Endothelial cell of umbilical vein (primary cell): ENCODE measurements at regions not wholly inside any gene's neighbourhood (a gene's known extent, or its start where the extent isn't known, plus 50 kb on each side); places are given as distances from the start of the nearest gene placed in this dataset.

ENCODE experiments used
- BruUV-seq: library from RNA; stranded (reverse); fragments of 400-500 nt; replicated peaks from 2 replicates; lab custom pipeline; 2021; lab: Mats Ljungman, UMichigan
- CTCF ChIA-PET: fragments of 300-600, 350-600 bp; sonication (Branson Sonifier 250); formaldehyde crosslinking; loops from one replicate; lab custom pipeline; 2021; ENCODE audit warnings: antibody characterized with exemption, inconsistent platforms; lab: Charles Lee
- POLR2A ChIA-PET: fragments of 300-600, 350-600 bp; sonication (Branson Sonifier 250); formaldehyde crosslinking; loops from one replicate; lab custom pipeline; 2021; ENCODE audit warnings: antibody characterized with exemption, inconsistent platforms; lab: Charles Lee
- DNase-seq: peaks from one replicate; pipeline ENCODE4 v3.0.0-alpha.2; 2011; ENCODE audit warnings: low read depth, low spot score
- FAIRE-seq: peaks from 2 replicates; lab custom pipeline; 2011; peaks lifted over from hg19 to GRCh38; lab: Jason Lieb, UNC
- H2AFZ ChIP-seq: 2 replicates; pipeline ENCODE4 v1.6.0; 2012; ENCODE audit warnings: low read depth, low read length, control low read depth, inconsistent platforms
- H3K27ac ChIP-seq: 2 replicates; pipeline ENCODE4 v1.5.1; 2011; ENCODE audit warnings: low read depth, mild to moderate bottlenecking, control low read depth, low read length, moderate library complexity; ENCODE audit not compliant: insufficient read depth
- H3K27me3 ChIP-seq, 2 experiments: 2 replicates each; pipeline versions ENCODE4 v1.6.0 to v1.6.1; 2011; ENCODE audit warnings: low read length in 2 of 2, mixed read lengths in 1 of 2; ENCODE audit not compliant: control insufficient read depth in 2 of 2, insufficient read depth in 2 of 2
- H3K36me3 ChIP-seq, 2 experiments: 2 replicates in 1 of 2; 3 replicates in 1 of 2; pipeline ENCODE4 v1.5.1; 2011; ENCODE audit warnings: low read length in 2 of 2, mild to moderate bottlenecking in 1 of 2, moderate library complexity in 1 of 2; ENCODE audit not compliant: control insufficient read depth in 2 of 2, insufficient read depth in 2 of 2; ENCODE audit errors: extremely low read depth in 1 of 2
- H3K4me1 ChIP-seq: 3 replicates; pipeline ENCODE4 v1.5.1; 2011; ENCODE audit warnings: mild to moderate bottlenecking, low read length; ENCODE audit not compliant: control insufficient read depth, insufficient read depth; ENCODE audit errors: extremely low read depth
- H3K4me2 ChIP-seq: 2 replicates; pipeline ENCODE4 v1.6.1; 2011; ENCODE audit warnings: low read length, control low read depth, mixed read lengths; ENCODE audit not compliant: insufficient read depth
- H3K4me3 ChIP-seq, 3 experiments: fragments of 200-600 bp in 1 of 3; sonication (generic), shearing (Covaris generic) in 1 of 3; replicated peaks in 1 of 3; 2 replicates each; pipeline ENCODE4 v1.5.1; 2011 to 2016; ENCODE audit warnings: control low read depth in 3 of 3, low read length in 3 of 3, mild to moderate bottlenecking in 2 of 3, inconsistent platforms in 1 of 3, low read depth in 1 of 3, moderate library complexity in 1 of 3; ENCODE audit not compliant: insufficient read depth in 1 of 3
- H3K79me2 ChIP-seq: 2 replicates; pipeline ENCODE4 v1.6.0; 2012; ENCODE audit warnings: low read length, inconsistent platforms; ENCODE audit not compliant: control insufficient read depth, insufficient read depth
- H3K9ac ChIP-seq: replicated peaks from 2 replicates; pipeline ENCODE3; 2011; ENCODE audit warnings: low read length, control low read depth; ENCODE audit not compliant: insufficient read depth; ENCODE audit errors: extremely low read depth
- H3K9me1 ChIP-seq: replicated peaks from 3 replicates; pipeline ENCODE4 v1.6.0; 2011; ENCODE audit warnings: mild to moderate bottlenecking, low read length; ENCODE audit not compliant: control insufficient read depth, insufficient read depth; ENCODE audit errors: extremely low read depth
- H3K9me3 ChIP-seq: replicated peaks from 2 replicates; pipeline ENCODE4 v1.5.1; 2012; ENCODE audit warnings: low read length, inconsistent platforms; ENCODE audit not compliant: control insufficient read depth, insufficient read depth
- H4K20me1 ChIP-seq: replicated peaks from 2 replicates; pipeline ENCODE3; 2011; ENCODE audit warnings: mild to moderate bottlenecking, low read length; ENCODE audit not compliant: control insufficient read depth, insufficient read depth; ENCODE audit errors: extremely low read depth
- CTCF ChIP-seq, 2 donors: IDR thresholded peaks; 1 replicate in 1 of 2; 2 replicates in 1 of 2; pipeline ENCODE4 v1.5.1; 2011; ENCODE audit warnings: low read length in 2 of 2, mild to moderate bottlenecking in 2 of 2, moderate library complexity in 2 of 2, control low read depth in 1 of 2, inconsistent platforms in 1 of 2, low read depth in 1 of 2; ENCODE audit not compliant: insufficient read depth in 1 of 2; ENCODE audit errors: extremely low read depth in 1 of 2
- EZH2 ChIP-seq: IDR thresholded peaks from 2 replicates; pipeline ENCODE4 v1.6.1; 2012; ENCODE audit warnings: borderline replicate concordance, low read depth, mild to moderate bottlenecking, moderate library complexity, low read length, inconsistent platforms; ENCODE audit not compliant: severe bottlenecking
- FOS ChIP-seq: IDR thresholded peaks from 2 replicates; pipeline ENCODE4 v1.6.1; 2011; ENCODE audit warnings: mild to moderate bottlenecking, low read length, moderate library complexity, borderline replicate concordance; ENCODE audit not compliant: insufficient read depth
- GATA2 ChIP-seq: IDR thresholded peaks from 2 replicates; pipeline ENCODE4 v1.7.0; 2011; ENCODE audit warnings: low read depth, mild to moderate bottlenecking, moderate library complexity, mixed read lengths, low read length; ENCODE audit not compliant: insufficient read length, insufficient read depth
- JUN ChIP-seq: IDR thresholded peaks from 2 replicates; pipeline ENCODE4 v1.6.1; 2011; ENCODE audit warnings: borderline replicate concordance, low read depth; ENCODE audit not compliant: insufficient read length, insufficient read depth
- MYC ChIP-seq: IDR thresholded peaks from one replicate; pipeline ENCODE4 v1.6.1; 2011; ENCODE audit warnings: mild to moderate bottlenecking, low read depth, low read length
- POLR2A ChIP-seq: IDR thresholded peaks from 2 replicates; pipeline ENCODE4 v1.6.1; 2012; ENCODE audit warnings: low read depth, mild to moderate bottlenecking, control low read depth, low read length
- POLR2AphosphoS5 ChIP-seq: IDR thresholded peaks from 2 replicates; pipeline ENCODE4 v1.6.1; 2012; ENCODE audit warnings: low read depth, mild to moderate bottlenecking, control low read depth, low read length, moderate library complexity; ENCODE audit not compliant: insufficient read depth
- dilution Hi-C: fragments of 300-500 bp; cut with MboI; formaldehyde crosslinking; loops from one replicate; pipeline ENCODE4 v1.15.0; 2019; ENCODE audit warnings: low sequenced_read_pairs; ENCODE audit not compliant: extremely low pct_ligation_motif_present
- intact Hi-C: fragments of 100-400 bp; cut with micrococcal nuclease; formaldehyde crosslinking; loops from one replicate; pipeline ENCODE4 v1.10.0; 2022
- TF ChIP-seq, protein P1 (sequence below): IDR thresholded peaks from 2 replicates; pipeline ENCODE4 v1.6.1; 2011; ENCODE audit not compliant: insufficient read depth, insufficient read length

- no peak overlapping the region for H3K27ac ChIP-seq
- no peak overlapping the region for H2AFZ ChIP-seq
- no peak for DNase-seq
- ChIA-PET POLR2A (no interaction called here), CTCF (interaction anchor here (1.5 to 2.8 kb wide), 2 partner anchors 15 to 18 kb away, joined by 3 to 8 read pairs; no protein-coding TSS in a partner anchor)
- intact Hi-C loops, result no loop called here
- no peak for FAIRE-seq
- dilution Hi-C loops, result no loop called here
- H3K4me1 ChIP-seq, result no peaks in the 10 kb centered on the region
- H3K4me3 ChIP-seq, result no peak overlapping the region
- TF ChIP-seq EZH2, result no peak
- no peak for TF ChIP-seq MYC
- no peak for TF ChIP-seq POLR2AphosphoS5
- no peak for TF ChIP-seq POLR2A
- TF ChIP-seq, protein P1, sequence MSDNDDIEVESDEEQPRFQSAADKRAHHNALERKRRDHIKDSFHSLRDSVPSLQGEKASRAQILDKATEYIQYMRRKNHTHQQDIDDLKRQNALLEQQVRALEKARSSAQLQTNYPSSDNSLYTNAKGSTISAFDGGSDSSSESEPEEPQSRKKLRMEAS, result no peak
- no peak for TF ChIP-seq GATA2
- TF ChIP-seq CTCF (IDR thresholded peaks at IDR 0.05; ENCODE audit: extremely low read depth in 1 of 2, insufficient read depth in 1 of 2, low read depth in 1 of 2, low read length in 2 of 2), result no peak
- no peak for TF ChIP-seq JUN
- no peak for TF ChIP-seq FOS
- no peak overlapping the region for H3K9ac ChIP-seq
- H3K79me2 ChIP-seq, result no peaks in the 10 kb centered on the region
- H3K9me1 ChIP-seq, result no peaks in the 10 kb centered on the region
- H3K4me2 ChIP-seq, result no peak overlapping the region
- H3K36me3 ChIP-seq, result no peaks in the 10 kb centered on the region
- H4K20me1 ChIP-seq, result no peaks in the 10 kb centered on the region
- BruUV-seq, result no TSS peak
- H3K9me3 ChIP-seq, result no peaks in the 10 kb centered on the region
- peaks cover 0 to 5% of the 10 kb centered on the region in 2 experiments for H3K27me3 ChIP-seq
Measured at GRCh38 chr21:34220556-34221195, 143.1 kb upstream of the KCNE2 start.
